Inflammatory macrophage (primary cell): ENCODE measurements at regions not wholly inside any gene's neighbourhood (a gene's known extent, or its start where the extent isn't known, plus 50 kb on each side); places are given as distances from the start of the nearest gene placed in this dataset.
"Not testable (repeated sequence)": the region's sequence is repeated elsewhere in the genome, so short reads cannot be mapped to it uniquely, and the experiment has no call there.

ENCODE experiments used
- DNase-seq, 2 donors: peaks; one replicate each; pipeline ENCODE4 v3.0.0-alpha.2; 2020 to 2022

DNA sequence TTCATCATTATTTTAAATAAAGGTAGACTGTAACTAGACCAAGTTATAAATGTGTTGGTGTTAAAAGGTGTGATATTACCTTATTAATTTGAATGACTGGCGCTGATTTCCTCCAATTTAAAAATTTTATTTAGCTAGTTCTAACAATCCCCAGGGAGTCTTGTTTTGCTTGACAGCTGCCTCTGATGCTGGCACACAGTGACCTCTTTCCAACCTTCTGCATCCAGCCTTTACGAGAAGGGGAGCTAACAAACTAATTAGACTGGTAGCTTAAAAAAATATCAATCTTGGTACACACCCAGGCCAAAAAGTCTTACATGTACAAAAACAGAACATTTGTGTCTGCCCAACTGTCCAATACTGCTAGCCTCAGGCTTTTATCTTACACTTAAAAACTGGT, 51.8 kb upstream of the ENPEP start:
- no peak for DNase-seq

DNA sequence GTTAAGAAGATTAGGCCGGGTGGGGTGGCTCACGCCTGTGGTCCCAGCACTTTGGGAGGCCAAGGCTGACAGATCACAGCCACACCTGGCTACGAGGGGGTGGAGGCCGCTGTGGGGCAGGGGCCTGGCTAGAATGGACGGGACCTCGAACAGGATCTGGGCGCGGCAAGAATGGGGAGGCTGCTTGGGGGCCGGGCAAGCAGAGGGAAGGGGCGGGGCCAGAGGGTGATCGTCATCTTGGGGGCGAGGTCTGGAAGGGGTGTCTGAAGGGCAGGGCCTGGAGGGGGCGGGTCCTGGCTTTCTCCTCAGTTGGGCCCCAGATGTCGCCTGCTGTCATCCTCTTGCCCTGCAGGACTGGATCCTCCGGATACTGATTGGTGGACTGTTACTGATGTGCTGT, 57.3 kb upstream of the ENPEP start:
- no peak for DNase-seq

DNA sequence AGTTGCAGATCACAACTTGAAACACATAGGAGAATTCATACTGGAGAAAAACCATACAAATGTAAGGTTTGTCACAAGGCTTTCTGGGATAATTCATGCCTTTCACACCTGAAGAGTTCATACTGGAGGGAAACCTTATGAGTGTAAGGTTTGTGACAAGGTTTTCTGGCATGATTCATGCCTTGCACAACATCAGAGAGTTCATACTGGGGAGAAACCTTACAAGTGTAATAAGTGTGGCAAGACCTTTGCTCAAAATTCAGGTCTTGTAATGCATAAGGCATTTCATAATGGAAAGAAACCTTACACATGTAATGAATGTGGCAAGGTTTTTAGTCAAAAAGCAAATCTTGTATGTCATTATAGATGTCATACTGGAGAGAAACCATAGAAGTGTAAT, 58.8 kb upstream of the ENPEP start:
- DNase-seq = no peak

DNA sequence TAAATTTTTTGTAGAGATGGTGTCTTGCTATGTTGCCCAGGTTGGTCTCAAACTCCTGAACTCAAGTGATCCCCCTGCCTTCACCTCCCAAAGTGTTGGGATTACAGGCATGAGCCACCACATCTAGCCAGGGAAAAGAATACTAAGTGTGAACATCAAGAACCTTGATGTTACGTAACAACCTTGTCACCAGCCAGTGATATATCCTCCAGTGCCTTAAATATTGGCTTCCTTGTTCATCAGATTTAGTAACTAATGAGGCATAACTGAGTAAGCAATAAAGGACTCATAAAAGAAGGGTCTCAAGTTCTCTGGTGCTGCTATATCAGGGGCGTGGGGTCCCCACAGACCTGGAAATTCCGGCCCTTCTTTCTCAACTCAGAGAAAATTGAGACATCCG, 60.5 kb upstream of the ENPEP start:
- DNase-seq = no peak

DNA sequence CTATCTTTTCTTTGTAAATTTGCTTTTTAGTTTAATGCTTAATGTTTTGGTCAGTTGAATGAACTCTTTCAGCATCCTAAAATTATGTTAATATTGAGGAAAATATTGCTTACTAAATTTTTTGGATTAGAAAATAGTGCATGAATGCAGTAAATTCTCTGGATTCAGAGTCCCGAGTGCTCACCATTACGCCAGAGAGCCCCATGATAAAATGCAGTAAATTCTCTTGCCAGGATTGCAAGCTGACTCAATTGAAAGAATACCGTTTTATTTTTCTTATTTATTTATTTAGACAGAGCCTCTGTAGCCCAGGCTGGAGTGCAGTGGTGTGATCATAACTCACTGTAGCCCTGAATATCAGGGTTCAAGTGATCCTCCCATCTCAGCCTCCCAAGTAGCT, 60.9 kb upstream of the ENPEP start:
- DNase-seq = no peak

DNA sequence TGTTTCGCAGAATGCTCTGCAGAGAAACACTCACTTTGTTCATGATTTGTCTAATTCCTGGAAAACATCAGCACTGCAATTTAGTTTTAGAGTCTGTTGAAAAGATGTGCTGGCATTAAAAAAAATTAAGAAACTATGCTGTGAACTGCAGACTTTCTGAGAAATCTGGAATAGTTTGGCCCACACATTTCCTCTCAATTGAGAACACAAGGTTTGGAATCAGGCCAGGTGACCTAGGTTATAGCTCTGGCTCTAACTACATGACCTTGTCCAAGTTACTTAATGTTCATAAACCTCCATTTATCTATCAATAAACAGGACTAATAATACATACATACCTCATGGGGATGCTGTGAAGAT, 61.4 kb upstream of the ENPEP start:
- DNase-seq = no peak

DNA sequence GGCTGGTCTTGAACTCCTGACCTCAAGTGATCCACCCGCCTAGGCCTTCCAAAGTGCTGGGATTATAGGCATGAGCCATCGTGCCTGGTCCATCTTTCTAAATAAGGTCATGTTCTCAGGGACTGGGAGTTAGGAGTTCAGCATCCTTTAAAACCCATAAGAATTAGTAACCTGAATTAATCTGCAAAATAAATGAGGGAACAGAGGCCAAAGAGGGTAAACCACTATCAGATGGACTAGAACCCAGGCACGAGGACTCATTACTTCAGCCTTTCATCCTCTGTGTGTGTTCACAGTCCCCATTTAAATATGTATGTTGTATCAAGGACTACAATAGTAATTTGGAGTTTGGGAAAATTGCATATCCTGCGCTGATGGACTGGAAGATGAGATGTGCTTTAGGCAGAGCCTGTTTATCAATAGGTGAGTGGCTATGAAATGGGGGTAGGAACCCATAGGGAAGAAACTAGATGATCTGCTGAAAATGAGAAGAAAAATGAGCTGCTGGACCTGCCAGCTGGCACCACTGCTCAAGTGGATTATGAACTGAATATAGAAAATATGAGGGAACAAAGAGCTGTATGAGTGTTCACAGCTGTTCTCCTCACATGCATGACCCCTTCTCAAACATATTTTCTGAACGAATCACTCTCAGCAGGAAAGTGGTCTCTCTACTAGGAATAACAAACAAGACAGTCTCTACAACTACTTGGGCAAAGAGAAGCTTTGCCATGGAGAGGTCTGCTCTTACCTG, 62.0 kb upstream of the ENPEP start:
- DNase-seq = not testable (repeated sequence)

DNA sequence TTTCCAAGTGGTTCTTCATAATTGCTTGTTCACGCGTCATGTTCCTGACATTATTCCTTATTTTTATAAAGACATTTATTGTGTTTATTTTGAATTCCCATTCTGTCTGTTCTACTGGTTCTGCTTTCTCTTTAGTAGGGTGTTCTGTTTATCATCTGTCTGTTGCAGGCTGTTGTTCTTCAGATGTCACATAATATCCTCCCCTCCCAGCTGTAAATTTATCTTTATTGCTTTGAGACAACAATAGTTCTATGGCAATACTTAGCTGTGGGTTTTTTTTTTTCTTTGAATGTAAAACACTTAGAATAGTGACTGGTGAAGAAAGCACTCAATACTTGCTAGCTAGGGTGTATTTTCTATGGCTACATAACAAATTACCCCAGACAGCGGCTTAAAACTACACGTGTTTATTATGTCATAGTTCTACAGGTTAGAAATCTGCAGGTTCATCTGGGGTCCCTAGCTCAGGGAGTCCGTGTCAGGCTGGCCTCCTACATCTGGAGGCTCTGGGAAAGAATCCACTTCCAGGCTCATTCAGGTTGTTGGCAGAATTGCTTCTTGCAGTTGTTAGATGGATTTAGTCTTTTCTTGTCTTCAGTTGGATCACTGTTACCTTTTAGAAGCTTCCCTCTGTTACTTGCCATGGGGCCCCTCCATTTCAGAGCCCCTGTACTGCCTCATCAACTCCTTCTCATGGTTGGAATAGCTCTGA, 63.4 kb upstream of the ENPEP start:
- no peak for DNase-seq

DNA sequence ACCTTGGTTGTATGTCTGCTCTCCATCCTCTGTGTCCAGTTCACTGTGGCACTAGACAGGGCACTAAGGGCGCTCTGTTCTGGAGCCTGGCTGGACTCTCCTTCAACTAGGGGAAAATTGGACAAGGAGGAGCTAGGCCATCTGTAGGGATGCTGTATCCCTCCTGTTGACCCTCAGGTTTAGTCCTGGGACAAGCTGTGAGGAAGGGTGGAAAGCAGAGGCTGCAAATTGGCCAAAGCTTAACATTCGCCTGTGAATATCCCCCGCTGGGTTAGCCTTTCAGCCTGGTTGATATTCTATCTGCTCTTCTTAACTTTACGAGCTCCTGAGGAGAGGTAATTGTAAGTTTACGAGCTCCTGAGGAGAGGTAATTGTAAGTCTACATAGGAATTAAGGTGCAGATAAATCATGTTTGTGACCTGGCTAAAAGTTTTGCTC, 64.4 kb upstream of the ENPEP start:
- DNase-seq = no peak

DNA sequence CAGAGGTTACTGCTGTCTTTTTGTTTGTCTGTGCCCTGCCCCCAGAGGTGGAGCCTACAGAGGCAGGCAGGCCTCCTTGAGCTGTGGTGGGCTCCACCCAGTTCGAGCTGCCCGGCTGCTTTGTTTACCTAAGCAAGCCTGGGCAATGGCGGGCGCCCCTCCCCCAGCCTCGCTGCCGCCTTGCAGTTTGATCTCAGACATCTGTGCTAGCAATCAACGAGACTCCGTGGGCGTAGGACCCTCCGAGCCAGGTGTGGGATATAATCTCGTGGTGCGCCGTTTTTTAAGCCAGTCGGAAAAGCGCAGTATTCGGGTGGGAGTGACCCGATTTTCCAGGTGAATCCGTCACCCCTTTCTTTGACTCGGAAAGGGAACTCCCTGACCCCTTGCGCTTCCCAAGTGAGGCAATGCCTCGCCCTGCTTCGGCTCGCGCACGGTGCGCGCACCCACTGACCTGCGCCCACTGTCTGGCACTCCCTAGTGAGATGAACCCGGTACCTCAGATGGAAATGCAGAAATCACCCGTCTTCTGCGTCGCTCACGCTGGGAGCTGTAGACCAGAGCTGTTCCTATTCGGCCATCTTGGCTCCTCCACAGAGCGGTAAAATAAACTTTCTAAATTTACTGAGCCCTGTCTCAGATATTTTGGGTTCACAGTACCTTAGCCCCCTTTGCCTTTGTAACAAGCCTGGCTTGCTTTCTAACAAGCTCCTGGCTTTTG, 64.9 kb upstream of the ENPEP start:
- DNase-seq = not testable (repeated sequence)

DNA sequence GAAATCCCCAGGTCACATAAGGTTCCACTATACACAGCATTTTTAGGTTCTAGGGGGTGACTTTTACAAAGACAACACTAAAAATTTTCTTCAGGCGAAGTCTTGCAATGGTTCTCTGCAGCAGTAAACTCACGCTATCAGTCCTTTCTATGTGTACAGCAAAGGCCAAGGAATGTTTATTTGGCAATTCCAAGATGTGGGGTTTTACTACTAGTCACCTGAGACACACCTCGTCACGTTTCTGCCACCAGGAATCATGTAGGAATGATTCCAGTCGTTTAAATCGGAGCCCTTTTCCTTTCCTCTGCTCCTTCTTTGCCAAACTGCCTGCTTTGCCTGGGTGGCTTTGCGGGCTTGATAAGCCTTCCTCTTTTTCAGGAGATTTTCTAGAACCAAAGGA, 75.9 kb upstream of the ENPEP start:
- DNase-seq = no peak

DNA sequence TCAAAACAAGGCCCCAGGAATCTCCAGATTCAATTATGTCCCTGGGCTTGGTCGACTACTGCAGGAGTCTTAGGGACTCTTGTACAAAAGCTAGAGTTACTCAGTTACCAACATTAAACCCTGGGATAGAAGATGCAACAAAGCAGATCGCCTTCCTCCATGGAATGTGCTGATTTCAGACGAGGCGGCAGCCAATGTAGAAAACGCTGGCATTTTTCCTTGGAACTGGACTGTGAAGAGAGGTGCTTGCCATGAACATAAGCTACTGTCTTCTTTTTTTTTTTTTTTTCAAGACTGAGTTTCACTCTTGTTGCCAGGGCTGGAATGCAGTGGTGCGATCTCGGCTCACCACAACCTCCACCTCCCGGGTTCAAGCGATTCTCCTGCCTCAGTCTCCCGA, 76.9 kb upstream of the ENPEP start:
- DNase-seq = not testable (repeated sequence)

DNA sequence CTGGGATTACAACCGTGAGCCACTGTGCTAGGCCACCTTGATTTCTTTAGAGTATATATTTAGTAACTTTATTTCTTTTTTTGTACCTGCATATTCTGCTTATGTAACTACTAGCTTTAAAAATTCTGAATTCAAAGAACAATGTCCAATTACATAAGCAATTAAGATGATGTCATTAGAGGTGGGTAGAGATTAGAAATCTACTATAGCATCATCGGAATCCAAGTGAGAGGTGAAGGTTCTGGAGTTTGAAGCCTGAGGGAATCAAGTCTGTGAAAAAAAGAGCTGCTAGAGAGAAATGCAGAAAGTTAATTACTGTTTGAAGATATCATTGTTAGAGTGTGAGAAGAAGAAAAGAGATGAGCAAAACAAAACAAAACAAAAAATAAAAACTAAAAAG, 79.0 kb upstream of the ENPEP start:
- DNase-seq = no peak

DNA sequence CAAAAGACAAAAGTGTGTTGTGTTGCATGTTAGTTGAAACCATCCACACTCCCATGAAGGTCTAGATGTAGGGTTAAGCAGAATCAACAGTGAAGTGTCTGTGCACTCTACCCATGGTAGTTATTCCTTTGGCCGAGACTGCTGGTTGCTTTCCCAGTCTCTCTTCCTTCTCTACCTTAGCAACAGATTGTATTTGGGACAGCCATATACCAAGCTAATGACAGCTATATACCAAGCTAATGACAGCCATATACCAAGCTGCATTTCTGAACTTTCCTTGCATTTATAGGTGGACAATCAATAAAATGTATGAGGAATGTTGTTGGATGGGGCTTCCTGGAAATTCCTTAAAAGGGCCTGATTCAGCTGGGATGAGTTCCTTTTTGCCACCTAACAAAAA, 80.5 kb upstream of the ENPEP start:
- DNase-seq = no peak

DNA sequence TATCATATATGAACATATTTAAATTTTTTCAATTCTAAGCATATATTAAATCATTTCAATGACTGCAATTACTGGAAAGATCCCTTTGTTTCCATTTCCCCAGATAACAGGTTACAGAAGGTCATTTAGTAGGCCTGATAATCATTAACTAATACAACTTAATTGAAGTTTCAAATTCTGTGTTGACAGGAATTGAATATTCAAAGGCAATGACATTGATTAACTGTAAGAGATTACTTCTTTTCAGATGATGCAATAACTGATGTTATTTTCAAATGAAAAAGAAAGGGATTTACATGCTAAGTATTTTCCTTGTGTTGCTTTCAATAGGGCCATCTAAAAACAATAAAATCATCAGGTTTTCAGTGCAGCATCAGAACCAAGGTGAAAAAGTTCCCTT, 81.1 kb upstream of the ENPEP start:
- no peak for DNase-seq

DNA sequence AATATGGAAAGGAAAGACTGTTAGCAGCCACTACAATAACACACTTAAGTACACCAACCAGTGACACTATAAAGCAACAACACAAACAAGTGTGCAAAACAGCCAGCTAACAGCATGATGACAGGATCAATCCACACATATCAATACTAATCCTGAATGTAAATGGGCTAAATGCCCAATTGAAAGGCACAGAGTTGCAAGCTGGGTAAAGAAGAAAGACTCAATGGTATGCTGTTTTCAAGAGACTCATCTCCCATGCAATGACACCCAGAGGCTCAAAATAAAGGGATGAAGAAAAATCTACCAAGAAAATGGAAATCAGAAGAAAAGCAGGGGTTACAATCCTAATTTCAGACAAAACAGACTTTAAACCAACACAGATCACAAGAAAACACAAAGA, 94.2 kb upstream of the ENPEP start:
- DNase-seq = no peak

DNA sequence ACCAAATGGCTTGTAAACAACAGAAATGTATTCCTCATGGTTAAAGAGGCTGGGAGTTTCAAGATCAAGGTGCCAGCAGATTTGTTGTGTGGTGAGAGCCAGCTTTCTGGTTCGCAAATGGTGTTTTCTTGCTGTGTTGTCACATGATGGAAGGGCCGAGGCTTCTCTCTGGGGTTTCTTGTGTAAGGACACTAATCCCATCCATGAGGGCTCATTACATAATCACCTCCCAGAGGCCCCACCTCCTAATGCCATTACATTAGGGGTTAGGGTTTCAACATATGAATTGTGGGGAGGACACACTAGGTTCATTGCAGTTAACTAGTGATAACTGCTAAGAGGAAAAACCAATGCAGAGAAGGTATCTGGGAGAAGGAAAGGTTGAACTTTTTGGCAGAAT, 103.5 kb upstream of the ENPEP start:
- no peak for DNase-seq

DNA sequence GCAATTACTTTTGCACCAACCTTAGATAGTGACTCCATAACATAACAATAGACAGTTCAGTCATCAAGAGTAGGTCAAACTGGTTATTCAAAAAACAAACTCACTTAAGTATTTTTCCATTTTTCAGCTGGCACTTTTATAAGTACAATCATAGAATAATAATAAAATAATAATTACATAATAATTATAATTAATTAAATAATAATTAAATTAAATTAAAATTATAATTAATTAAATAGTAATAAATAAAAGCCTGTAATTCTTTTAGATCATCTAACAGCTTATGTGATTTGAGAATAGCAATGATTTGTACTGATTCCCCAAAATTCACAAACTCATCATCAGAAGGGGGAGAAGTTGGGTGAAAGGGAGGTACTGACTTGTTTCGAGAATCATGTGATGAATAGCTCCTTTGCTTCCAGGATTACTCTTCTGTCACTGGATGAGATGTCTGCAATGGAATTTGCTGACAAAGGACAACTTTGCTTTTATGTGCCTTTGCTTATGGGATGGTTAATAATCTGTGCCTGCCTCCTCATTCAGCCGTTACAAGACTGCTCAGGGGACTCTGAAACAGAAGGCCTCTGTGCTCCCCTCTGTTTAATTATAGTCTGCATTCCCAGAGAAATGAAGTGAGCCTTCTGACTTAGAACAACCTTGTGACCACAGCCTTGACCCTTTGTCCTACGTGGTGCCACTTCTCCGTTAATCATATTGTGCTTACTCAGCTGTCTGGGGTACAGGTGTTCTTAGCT, 104.8 kb upstream of the ENPEP start:
- DNase-seq = no peak

DNA sequence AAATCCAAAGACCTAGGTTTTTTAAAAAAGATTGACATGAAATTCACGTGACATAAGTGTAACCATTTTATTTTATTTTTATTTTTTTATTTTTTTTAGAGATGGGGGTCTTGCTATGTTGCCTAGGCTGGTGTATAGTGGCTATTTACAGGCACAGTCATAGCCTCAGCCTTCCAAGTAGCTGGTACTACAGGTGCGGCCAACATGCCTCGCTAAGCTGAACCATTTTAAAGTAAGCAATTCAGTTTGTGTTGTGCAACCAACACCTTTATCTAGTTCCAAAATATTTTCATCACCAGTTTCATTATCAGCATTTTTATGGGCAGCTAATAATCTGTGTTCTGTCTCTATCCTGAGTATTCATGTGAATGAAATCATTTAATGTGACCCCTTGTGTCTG, 107.5 kb upstream of the ENPEP start:
- DNase-seq = no peak

DNA sequence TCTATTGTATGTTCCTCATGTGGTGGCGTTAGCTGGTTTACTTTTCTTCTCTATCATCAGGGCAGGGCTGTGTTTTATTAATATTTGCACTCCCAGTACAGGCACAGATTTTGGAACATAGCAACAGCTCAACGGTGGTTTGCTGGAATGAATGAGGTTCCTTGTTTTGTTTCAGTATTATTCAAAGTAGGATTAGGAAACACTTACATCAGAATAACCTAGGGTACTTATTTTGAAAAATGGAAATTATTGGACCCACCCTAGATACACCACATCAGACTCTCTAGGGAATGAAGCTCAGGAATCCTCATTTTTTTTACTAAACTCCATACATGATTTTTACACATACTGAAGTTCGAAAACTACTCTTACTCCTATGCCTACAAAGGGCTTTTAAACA, 108.8 kb upstream of the ENPEP start:
- no peak for DNase-seq

DNA sequence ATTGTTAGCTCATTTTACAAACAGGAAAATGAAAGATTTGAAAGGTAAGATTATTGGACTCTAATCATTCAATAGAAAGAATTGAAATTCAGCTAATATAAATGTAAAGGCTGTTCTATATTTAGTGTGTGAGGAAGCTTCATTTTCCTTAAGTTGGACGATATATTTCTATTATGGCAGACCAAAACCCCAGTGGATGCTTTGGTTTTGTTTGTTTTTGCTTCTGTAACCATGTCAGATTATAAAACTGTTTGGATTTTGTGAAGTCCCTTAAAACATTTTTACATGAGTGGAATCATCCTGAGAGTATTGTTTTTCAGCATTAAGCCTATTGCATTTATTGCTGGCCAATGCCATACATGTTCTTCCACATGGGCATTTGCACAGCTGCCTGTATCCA, 110.2 kb upstream of the ENPEP start:
- no peak for DNase-seq

DNA sequence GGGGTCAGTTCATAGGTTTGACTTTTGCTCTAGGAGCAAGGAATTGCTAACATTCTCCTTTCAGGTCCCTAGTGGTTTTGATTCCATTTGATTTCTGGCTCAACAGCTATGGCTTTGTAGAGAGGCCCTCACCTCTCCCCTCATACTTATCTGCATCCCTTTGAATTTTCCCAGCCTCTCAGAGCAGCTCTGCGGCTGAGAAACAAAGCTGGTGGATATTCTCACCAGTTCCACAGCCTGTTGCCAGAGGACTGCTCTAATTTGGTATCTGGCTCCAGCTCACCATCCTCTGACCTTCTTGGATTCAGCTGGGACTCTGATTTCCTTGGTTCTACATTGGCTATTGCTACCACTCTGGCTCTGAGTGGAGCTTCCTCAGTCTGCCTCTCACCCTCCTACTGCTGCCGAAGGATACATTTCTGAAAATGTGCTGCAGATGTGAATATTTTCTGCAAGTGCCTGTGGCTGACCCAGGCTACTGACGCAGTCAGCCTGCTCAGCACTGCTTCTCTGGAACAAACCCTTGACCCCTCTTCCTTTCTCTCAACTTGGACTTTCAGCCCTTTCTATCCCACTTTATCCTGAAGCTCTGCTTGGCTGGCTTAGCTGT, 110.9 kb upstream of the ENPEP start:
- no peak for DNase-seq

DNA sequence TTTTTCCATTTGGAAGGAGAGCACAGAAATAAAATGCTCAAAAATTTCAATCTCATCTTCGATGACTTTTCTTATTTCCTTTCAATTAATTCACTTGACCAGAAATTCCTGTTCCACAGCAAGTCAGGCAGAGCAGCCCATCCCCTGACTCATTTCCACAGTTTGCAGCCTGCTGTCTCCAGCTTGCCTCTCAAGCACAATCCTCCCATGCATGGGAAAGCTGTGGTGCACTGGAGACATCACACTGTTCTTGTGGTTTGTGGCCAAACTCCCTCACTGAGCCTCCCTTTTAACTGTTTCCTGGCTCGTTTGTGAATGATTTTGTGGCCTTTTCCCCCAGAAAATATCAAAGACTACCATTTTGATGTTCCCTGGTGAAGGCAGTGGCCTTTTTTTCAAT, 114.0 kb upstream of the ENPEP start:
- DNase-seq = no peak
